ENCODE measurements at regions not wholly inside any gene's neighbourhood (a gene's known extent, or its start where the extent isn't known, plus 50 kb on each side); places are given as distances from the start of the nearest gene placed in this dataset.

GRCh38 chr7:41578700-41579099 lies 124.2 kb downstream of the INHBA start:
- Histone ChIP-seq H3K36me3 (no peaks in the 10 kb centered on the region), H3K4me3 (no peak overlapping the region), H3K27ac (no peak overlapping the region), H3K27me3 (no peaks in the 10 kb centered on the region), H3K4me1 (no peaks in the 10 kb centered on the region), H3K9me3 (no peaks in the 10 kb centered on the region)
- TF ChIP-seq POLR2A (IDR thresholded peaks at IDR 0.05): no peak
- no peak for TF ChIP-seq CTCF (IDR thresholded peaks at IDR 0.05)
- ATAC-seq (no peak), DNase-seq (no peak)
- 82% methylated on average over 1 of the region's 1 CpG for WGBS (ENCODE audit: insufficient coverage, low coverage, low lambda C conversion rate, missing lambda C conversion rate)
- intact Hi-C loops (cut with DNase I): no loop called here

GRCh38 chr7:41576166-41576565 lies 126.7 kb downstream of the INHBA start:
- Histone ChIP-seq H3K27me3 (no peaks in the 10 kb centered on the region), H3K36me3 (no peaks in the 10 kb centered on the region), H3K27ac (no peak overlapping the region), H3K4me1 (no peaks in the 10 kb centered on the region), H3K9me3 (no peaks in the 10 kb centered on the region), H3K4me3 (no peak overlapping the region)
- no peak for ATAC-seq
- DNase-seq: no peak
- WGBS (ENCODE audit: insufficient coverage, low coverage, low lambda C conversion rate, missing lambda C conversion rate): 77% methylated on average over 3 of the region's 3 CpGs
- TF ChIP-seq POLR2A (IDR thresholded peaks at IDR 0.05) (no peak), CTCF (IDR thresholded peaks at IDR 0.05) (no peak)
- intact Hi-C loops (cut with DNase I): no loop called here

GRCh38 chr7:41574377-41574776 lies 128.5 kb downstream of the INHBA start:
- H3K4me3 ChIP-seq: no peak overlapping the region
- H3K9me3 ChIP-seq: no peaks in the 10 kb centered on the region
- intact Hi-C loops (cut with DNase I): no loop called here
- no peak overlapping the region for H3K27ac ChIP-seq
- H3K27me3 ChIP-seq: no peaks in the 10 kb centered on the region
- no peaks in the 10 kb centered on the region for H3K36me3 ChIP-seq
- DNase-seq: no peak
- TF ChIP-seq CTCF (IDR thresholded peaks at IDR 0.05) (no peak), POLR2A (IDR thresholded peaks at IDR 0.05) (no peak)
- H3K4me1 ChIP-seq: no peaks in the 10 kb centered on the region
- ATAC-seq: no peak

GRCh38 chr7:41573862-41574261 lies 129.0 kb downstream of the INHBA start:
- WGBS (ENCODE audit: insufficient coverage, low coverage, low lambda C conversion rate, missing lambda C conversion rate): no CpG with 5 or more reads among the region's 1 CpG
- Histone ChIP-seq H3K27me3 (no peaks in the 10 kb centered on the region), H3K27ac (no peak overlapping the region), H3K9me3 (no peaks in the 10 kb centered on the region), H3K4me1 (no peaks in the 10 kb centered on the region), H3K4me3 (no peak overlapping the region), H3K36me3 (no peaks in the 10 kb centered on the region)
- intact Hi-C loops (cut with DNase I): no loop called here
- no peak for TF ChIP-seq POLR2A (IDR thresholded peaks at IDR 0.05)
- TF ChIP-seq CTCF (IDR thresholded peaks at IDR 0.05): no peak
- ATAC-seq (peak in 1 of 4 donors; percentile 18), DNase-seq (no peak)

GRCh38 chr7:41573443-41573842 lies 129.4 kb downstream of the INHBA start:
- Histone ChIP-seq H3K4me3 (no peak overlapping the region), H3K9me3 (no peaks in the 10 kb centered on the region), H3K27ac (no peak overlapping the region), H3K27me3 (no peaks in the 10 kb centered on the region), H3K4me1 (no peaks in the 10 kb centered on the region), H3K36me3 (no peaks in the 10 kb centered on the region)
- ATAC-seq (no peak), DNase-seq (no peak)
- intact Hi-C loops (cut with DNase I): no loop called here
- TF ChIP-seq POLR2A (IDR thresholded peaks at IDR 0.05) (no peak), CTCF (IDR thresholded peaks at IDR 0.05) (no peak)
- WGBS (ENCODE audit: insufficient coverage, low coverage, low lambda C conversion rate, missing lambda C conversion rate): 93% methylated on average over 2 of the region's 2 CpGs

Measured in right lobe of liver (tissue), 6 donors.